SKM-1 treated with dmso at 0.1 percent for 144 hours (cell line): ENCODE measurements at regions not wholly inside any gene's neighbourhood (a gene's known extent, or its start where the extent isn't known, plus 50 kb on each side); places are given as distances from the start of the nearest gene placed in this dataset.
"Not testable (repeated sequence)": the region's sequence is repeated elsewhere in the genome, so short reads cannot be mapped to it uniquely, and the experiment has no call there.

ENCODE experiments used
- DNase-seq: peaks from one replicate; lab custom pipeline; 2025; ENCODE audit not compliant: unreplicated experiment; lab: John Stamatoyannopoulos, UW

DNA sequence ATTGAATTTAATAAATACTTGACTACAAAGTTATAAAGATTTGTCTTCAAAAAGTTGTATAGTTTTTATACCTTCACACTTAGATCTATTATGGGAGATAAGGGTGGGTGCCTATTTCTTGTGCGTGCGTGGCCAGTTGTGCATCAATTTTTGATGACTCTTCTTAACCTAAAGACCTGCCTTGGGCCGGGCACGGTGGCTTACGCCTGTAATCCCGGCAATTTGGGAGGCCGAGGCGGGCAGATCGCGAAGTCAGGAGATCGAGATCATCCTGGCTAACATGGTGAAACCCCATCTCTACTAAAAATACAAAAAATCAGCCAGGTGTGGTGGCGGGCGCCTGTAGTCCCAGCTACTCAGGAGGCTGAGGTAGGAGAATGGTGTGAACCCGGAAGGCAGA, 830.1 kb downstream of the BRD1 start:
- DNase-seq = not testable (repeated sequence)

DNA sequence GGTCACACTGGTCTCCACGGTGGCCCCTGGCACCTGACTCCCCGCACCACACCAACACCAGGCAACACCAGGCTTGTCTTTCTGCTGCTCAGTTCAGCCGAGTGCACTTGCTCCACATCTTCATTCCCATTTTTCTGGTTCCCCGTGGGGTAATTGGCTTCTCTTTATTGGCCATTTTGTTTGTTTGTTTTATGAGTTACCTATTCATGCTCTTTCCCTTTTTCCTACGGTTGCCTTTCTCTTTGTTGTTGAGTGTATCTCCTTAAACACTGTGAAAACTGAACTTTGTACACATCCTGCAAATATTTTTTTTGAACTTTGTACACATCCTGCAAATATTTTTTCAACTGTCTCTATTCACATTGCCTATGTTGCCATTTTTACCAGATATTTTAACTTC, 834.0 kb downstream of the BRD1 start:
- DNase-seq = no peak

DNA sequence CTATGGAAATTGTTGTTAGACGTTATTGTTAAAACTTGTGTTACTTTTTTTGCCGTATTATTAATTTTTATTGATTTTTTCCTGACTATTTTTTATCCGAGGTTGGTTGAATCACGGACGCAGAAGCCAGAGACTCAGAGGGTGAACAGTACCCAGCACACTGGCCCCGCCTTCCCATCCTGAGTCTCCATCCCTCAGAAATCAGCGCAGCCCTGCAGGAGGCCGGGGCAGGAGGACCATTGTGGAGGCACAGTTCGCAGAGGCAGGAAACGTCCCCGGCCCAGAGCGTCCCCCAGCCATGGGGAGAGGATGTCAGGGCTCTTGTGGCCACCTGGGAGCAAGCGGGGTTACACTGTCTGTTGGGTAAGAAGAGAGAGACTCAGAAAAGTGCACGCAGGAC, 843.0 kb downstream of the BRD1 start:
- no peak for DNase-seq

DNA sequence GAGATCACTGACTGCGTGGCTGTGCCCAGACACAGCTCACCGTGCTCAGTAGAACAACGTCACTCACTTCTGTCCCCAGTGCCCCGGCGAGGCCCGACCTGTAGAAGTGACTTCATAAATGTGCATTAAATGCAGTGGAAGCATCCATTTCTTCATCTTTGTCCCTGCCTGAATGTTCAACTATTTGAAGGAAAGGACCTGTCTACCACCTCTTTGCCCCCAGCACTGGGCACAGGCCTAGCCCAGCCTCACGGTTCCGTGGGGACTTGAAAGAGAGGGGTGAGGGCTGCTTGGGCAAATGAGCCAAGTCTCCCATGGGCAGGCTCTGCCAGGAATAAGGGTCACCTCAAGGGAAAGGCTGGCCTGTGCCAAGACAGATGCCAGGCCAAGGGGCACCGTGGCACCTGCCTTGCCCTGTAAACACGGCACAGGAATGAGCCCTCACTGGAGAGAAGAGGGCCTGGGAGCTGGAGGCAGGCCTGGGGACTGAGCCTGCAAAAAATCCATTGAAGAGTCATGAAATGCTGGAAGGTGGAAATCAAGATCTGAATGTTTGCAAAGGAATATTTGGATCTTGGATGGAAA, 845.3 kb downstream of the BRD1 start:
- DNase-seq = no peak

DNA sequence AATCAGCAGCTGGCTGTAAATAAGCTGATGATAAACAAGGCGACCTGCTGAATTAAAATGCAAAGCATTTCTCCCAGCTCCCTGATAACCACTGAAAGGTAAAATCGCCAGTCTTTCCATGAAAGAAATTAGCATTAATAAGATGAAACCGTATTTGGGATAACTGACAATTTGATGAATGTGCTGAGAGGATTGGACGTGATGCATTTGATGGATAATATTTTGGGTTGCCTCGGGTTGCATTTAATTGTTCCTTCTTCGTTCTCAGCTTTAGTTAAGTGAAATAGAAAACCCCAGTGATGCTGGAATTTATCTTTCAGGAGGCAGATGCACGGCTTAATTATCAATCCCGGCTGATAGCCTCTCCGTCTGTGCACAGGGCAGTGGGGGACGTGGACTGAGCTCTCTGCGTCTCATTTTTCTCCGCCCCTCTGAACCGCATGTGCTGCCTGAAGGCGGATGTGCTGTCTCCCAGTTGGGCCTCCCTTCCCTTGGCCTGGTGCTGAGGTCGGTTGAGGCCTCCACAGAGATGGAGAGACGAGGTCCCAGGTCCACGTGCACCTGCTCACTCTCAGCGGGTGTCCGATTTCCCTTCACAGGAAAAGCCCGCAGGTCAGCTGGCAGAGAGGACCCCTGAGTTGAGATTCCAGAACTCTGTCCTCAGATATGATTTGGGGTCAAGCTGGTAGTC, 846.2 kb downstream of the BRD1 start:
- no peak for DNase-seq

DNA sequence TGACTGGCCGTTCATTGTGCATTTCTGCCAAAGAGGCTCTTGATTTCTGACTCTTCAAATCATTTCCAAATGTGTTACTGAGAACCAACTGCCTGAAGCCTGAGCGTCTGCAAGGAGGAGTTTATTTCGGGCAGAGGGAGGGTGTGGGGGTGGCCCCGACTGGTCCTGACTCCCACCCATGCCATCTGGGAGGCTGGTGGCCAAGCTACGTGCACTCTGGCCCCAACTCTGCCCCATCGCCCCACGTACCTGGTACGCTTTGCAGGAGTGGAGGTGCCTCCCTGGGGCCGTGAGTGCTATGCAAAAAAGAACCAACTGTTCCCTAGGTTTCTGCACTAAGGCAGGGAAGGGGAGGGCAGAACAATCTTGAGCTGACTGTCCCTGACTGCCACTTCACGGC, 846.8 kb downstream of the BRD1 start:
- no peak for DNase-seq

DNA sequence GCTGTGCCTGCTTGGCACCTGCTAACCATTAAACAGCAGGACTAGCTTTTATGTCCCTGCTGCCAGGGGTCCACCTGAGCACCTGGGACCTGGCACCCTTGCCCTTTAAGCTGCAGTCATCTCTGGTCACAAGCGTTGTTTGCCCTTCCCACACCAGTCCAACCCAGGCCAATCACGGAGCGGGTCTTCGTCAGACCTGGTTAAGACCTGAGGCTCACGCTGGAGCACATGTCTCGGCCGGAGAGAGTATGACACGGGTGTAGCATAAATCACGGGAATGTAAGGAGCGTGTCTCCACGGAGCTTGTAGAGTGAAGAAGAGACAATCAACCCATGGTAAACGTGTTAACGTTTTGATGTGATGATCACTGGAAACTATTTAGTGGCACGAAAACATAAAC, 847.3 kb downstream of the BRD1 start:
- no peak for DNase-seq

DNA sequence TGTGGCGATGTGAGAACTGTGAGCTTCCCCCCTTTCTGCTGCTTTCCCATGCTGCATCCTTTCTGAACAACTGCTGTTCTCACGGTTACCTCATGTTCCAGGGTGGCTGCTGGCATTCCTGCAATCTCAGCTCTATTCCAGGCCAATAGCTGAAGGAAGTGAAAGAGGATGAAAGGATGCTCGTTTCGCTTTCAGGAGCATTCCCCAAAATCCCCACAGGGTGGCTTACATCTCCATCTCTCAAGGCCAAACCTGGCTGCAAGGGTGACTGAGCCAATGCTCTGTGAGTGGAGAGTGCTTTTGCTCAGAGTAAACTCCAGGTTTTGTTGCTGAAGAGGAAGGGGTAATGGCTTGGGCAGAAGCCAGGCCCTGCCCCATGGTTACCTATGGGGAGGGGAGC, 848.2 kb downstream of the BRD1 start:
- no peak for DNase-seq

DNA sequence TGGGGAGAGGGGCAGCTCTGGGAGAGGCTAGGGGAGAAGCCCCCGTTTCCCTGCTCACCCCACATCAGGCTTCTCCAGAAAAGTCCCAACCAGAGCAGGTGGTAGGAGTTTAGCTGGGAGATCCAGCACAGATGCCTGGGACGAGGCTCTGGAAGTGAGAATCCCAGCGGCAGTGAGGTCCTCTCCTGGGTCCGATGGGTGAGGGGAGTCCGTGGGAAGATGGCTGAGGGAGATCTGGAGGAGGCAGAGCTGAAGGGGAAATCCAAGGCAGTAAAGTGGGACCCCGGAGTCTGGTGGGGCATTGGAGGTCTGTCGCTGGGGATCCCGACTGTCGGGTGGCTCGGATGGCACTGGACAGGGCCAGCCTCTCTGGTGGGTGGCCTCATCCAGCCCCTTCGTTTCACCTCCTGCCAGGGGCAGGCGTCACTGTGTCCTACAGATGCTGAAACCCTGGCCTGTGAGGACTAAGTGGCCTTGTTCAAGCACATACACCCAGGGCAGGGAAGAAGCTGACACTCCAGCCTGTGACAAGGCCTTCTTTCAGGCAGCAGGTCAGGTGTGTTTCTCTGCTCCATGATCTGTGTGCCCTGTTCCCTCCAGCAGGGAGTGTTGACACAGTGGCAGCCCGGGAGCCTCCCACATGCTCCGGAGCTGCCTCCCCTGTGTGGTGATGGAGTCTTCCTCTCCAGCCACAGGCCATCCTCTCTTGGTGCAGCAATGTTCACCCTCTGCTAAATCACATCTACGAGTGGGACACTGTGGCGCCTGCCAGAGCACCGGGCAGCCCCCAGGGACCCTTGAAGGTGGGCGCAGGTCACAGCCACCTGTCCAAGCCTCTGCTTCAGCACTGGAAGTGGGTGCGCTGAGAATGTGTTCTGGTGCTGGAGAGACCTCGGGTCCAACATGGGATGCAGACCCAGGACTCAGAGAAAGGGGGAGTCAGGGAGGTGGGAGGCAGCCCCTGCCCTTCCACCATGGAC, 850.8 kb downstream of the BRD1 start:
- no peak for DNase-seq

DNA sequence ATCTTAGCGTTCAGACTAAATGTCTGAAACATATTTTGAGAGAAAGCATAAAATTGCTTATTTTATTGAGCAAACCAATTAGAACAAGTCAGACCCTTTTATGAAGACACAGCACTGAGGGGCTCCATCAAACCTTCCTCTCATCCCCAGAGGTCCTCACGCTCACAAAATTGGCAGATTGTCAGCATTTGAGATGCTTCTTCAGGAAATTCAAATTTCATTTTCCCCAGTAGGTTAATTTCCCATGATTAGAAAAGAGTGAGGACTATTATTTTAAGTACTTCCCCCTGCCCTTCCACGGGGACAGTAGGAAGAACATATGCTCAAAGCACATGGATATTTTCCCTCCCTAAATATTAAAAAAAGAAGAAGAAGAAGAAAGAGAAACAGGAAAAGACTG, 851.8 kb downstream of the BRD1 start:
- no peak for DNase-seq

DNA sequence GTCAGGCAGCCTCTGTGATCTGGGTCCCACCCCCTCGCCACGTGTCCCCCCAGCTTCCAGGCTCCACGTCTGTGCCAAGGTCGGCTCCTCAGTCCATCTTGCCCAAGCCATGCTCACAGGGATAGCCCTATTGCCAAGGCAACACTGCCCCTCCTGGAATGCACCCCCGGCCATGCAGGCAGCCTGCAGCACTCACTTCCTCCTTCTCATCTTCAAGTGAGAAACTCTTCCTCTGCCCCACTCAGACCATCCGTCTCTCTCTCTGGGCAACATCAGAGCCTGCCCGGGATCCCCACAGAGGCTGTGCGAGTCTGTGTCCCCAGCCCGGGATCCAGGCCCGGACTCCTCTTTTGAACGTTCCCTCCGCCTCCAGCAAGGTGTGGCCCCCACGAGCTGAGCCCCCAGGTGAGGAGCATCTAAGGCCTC, 852.3 kb downstream of the BRD1 start:
- DNase-seq = no peak

DNA sequence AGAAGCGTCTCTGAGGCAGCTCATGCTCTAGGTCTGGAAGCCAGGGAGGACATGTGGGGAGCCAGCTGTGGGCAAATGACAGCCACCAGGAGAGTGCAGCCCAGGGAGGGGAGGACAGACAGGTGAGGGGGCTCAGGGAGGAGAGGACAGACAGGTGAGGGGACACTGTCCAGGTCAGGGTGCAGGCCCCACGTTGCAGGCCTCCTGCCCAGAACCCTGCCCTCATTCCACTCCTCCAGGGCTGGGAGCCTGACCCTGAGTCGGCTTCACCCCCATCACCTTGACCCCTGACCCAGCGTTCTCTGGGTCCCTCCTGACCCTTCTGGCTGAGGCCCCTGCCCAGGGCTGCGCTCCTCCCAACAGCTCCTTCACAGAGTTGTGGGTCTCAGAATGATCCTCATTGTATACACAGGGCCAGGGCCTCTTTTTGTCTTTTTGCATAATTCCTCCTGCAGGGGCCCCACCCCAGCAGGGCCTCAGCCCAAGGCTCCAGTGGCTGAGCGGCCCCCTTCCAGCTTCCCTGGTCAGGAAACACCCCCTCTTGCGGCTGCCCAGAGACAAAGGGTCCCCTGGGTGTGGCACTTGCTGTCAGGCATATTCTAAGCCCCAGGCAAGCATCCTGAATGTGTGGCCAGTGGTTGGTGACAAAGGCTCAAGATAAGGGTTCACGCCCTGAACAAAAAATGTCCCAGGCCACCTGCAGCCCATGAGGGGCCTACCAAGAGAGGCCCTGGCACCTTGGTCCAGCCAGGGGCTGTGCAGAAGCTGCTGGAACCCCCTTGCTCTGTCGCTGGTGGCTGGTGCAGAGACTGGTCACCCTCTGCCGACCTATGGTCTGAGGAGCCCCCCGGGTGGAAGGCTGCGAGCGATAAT, 853.0 kb downstream of the BRD1 start:
- DNase-seq = no peak

DNA sequence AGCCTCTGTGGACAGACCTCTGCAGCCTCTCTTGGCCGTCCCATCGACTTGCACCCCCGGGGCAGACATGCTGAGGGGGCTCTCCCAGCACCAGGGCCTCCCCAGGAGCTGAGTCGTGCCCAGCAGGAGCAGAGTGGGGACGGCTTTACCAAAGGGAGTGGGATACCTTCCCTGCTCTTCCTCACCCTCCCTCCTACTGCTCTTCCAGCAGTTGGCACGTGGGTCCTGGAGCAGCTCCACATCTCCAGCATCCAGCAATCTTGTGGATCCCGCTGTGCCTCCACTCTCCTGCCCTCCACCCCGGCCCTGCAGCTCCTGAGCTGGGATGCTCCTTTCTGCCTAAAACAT, 854.0 kb downstream of the BRD1 start:
- DNase-seq = no peak

DNA sequence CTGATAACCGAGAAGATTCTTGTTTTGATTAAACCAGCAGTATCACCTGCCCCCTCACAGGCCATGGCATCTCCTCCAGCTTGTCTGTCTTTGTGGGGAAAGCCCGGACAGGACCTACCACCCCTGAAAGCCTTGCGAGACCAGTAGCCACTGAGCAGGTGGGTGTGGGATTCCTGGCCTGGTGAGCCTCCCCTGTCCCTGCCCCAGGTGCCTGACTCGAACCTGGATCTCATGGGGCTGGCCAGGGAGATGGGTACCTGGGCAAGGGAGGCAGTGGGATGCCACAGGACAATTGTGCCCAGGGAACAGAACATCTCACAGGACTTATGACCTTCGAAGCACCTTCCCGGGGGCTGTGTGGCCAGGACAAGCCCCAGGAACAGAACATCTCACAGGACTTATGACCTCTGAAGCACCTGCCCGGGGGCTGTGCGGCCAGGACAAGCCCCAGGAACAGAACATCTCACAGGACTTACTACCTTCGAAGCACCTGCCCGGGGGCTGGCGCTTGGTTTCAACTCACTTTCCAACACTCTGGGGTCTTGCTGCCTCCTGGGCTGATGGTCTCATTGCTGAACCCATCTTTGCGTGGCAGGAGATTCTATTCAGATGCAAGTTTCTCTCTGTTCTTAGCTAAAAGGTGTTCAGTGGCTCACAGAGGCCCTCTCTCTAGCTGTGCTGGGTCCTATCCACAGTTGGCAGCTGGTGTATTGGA, 854.5 kb downstream of the BRD1 start:
- no peak for DNase-seq

DNA sequence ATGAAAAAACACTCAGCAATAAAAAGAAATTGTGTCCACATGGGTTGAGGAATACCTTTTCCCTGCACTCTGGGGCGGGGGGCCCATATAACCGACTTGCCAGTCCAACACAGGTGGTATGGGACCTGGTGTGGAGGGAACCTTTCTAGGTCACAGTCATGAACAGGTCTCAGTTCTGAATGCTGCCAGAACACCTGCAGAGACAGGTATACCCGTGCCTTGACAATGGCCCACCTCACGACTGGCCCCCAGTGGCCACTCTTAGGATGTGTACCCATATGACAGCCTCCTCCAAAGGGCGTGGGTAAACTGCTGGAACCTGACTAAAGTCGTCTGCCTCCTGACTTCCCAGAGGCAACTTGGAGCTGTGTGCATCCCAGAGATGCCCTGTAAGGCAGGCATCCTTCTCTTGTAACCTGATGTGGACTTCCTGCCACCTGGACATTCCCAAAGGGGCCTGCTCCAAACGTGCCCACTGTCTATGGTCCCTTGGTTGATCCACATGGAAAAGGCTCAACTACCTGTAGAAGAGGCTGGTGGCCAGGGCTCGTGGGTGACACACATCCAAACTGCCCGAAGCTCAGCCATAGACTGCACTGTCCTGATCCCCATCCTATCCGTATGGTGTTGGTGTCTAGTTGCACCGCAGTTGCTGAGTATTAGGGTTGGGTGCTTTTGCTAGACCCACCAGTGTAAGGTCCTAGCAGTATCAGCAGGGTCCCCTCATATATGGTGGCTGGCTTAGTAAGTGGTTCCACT, 859.3 kb downstream of the BRD1 start:
- DNase-seq = no peak

DNA sequence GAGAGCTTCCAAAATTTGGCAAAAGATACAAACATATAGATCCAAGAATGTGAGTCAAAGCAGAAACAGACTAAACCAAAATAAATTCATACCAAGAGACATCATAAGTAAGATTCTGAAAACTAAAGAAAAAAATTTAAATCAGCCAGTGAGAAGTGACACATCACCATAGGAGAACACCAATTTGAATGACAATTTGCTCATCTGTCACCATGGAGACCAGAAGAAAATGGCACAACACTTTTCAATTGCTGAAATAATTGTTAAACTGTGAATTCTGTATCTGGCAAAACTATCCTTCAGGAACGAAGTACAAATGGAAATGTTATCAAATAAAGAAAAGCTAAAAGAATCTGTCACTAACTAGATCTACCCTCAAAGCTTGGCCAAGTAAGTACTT, 864.3 kb downstream of the BRD1 start:
- no peak for DNase-seq

DNA sequence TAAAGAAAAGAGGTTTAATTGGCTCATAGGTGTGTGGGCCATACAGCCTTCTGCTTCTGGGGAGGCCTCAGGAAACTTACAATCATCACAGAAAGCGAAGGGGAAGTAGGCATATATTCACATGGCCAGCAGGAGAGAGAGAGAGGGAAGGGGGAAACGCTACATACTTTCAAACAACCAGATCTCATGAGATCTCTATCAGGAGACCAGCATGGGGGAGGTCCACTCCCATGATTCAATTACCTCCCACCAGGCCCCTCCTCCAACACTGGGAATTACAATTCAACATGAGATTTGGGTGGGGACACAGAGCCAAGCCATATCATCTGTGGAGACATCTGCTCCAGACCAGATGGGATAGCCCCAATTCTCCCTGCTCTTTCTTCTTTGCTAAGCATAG, 866.0 kb downstream of the BRD1 start:
- DNase-seq = no peak

DNA sequence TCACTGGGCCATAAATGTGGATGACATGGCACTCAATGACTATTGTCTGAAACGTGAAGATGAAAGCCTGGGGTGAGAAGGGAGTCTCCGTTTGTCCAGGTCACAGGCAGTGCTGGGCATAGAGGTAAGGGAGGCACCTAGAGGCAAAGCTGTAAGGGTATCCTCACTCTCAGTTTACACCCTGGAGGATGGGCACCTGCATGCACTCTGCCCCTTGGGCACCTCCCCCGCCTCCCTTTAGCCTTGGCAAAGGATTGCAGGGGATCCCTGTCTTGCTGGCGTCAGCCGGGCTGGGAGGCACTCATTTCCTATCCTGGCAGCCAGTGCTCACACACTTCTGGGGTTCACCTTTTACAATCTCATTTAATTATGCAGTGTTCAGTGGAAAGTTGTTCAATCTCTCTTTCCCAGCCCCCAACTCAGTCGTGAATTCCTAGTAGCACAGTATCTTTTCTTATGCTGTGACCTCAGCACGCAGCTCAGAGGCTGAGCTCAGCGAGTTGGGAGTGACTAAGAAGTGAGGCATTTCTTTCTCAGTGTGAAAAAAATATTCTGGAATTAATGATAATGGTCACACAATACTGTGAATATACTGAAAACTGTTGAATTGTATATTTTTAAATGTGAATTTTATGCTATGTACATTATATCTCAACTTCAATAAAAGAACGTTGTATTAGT, 866.6 kb downstream of the BRD1 start:
- no peak for DNase-seq

DNA sequence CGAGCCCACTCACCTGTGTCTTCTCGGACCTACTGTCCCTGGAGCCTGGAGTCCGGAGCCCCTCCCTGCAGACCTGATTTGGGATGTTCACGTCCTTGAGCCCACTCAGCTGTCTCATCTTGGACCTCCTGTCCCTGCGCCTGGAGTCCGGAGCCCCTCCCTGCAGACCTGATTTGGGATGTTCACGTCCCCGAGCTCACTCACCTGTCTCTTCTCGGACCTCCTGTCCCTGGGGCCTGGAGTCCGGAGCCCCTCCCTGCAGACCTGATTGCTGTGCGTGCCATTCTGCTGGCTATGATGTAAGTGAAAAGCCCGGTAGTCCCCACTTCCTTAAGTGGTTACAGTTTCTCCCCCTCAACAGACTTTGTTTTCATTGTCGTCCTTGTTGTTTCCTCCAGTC, 867.1 kb downstream of the BRD1 start:
- no peak for DNase-seq
